GM13976 (cell line): ENCODE measurements at regions not wholly inside any gene's neighbourhood (a gene's known extent, or its start where the extent isn't known, plus 50 kb on each side); places are given as distances from the start of the nearest gene placed in this dataset.
A peak's percentile ranks its signal among the peaks of the same experiment; 100 is the strongest.

Experiments
- DNase-seq: peaks from one replicate; pipeline ENCODE4 v3.0.0; 2012; ENCODE audit warnings: low spot score
- in situ Hi-C: fragments of 300-500 bp; cut with MboI; formaldehyde crosslinking; loops from one replicate; pipeline ENCODE4 v1.12.0; 2022; ENCODE audit warnings: low sequenced_read_pairs, mixed read lengths, inconsistent platforms; ENCODE audit not compliant: unreplicated experiment
- TF ChIP-seq, protein P1 (sequence below): IDR thresholded peaks from 2 replicates; pipeline ENCODE4 v1.5.1; 2012; ENCODE audit warnings: borderline replicate concordance, mild to moderate bottlenecking; ENCODE audit not compliant: insufficient read depth; ENCODE audit errors: extremely low read depth, missing control alignments, control extremely low read depth

DNA sequence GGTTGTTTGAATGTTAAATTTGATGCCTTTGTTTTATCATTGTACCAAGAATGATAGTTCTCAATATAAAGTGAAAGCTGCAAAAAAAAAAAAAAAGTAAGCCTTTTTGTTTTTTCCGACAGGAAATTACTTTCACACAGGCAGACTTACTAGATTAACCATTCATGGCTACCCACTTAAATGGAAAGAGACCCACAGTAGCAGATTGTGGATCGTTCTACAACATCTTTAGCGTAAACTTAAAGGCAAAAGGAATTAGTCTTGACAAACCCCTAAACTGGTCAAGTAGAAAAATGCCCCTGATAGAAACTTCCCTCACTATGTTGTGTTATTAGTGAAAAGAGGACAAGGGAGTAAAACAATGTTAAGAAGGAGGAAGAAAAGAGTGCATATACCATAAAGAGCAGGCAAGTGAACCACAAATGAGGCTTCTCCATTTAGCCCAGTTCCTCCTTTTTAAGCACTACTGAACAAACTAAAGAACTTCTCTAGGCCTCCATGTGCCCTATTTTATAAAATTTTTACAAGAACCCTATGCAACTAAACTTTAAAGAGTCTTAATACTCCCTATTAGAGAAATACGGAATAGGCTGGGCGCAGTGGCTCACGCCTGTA lies 1560.3 kb downstream of the MRPL39 start:
- in situ Hi-C loops, result no loop called here
- no peak for DNase-seq

DNA sequence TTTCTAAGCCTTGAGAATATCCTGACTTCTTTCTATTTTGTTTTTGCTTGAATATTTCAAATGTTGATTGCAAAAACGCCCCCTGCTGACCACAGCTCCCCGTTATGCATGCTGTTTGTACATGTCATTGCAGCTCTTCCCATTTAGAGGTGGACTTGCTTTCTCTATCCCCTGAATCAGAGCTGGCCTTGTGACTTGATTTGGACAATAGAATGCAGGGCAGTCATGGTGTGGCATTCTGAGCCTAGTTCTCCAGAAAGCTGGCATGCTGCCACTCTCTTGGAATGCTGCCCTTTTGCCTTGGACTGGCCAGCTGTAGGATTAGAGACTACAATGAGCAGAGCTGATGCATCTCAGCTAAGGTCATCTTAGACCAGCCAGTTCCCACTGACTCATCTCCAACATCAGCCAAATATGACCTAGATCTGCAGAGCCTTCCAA lies 1561.5 kb downstream of the MRPL39 start:
- in situ Hi-C loops, result no loop called here
- TF ChIP-seq, protein P1, sequence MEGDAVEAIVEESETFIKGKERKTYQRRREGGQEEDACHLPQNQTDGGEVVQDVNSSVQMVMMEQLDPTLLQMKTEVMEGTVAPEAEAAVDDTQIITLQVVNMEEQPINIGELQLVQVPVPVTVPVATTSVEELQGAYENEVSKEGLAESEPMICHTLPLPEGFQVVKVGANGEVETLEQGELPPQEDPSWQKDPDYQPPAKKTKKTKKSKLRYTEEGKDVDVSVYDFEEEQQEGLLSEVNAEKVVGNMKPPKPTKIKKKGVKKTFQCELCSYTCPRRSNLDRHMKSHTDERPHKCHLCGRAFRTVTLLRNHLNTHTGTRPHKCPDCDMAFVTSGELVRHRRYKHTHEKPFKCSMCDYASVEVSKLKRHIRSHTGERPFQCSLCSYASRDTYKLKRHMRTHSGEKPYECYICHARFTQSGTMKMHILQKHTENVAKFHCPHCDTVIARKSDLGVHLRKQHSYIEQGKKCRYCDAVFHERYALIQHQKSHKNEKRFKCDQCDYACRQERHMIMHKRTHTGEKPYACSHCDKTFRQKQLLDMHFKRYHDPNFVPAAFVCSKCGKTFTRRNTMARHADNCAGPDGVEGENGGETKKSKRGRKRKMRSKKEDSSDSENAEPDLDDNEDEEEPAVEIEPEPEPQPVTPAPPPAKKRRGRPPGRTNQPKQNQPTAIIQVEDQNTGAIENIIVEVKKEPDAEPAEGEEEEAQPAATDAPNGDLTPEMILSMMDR, result peak; percentile 8
- DNase-seq, result no peak

More for the DNA sequence above, 1560.3 kb downstream of the MRPL39 start:
- TF ChIP-seq, protein P1, result no peak

DNA sequence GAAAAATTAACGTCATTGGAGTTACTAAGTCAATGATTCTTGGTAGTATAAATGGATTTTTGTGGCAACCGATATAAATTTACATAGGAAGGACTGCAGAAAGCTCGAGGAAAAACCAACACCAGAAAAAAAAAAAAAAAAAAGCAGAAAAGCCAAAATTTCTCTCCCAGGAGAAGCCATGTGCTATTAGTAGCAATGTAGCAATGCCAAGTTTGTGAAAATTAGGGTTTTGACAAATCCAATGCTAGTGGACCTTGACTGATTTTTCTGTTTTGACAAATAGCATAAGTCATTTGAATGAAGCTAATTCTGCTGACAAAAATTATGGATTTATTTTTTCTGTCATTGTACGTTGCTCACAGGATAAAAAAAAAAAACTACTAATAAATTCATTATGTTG lies 1561.9 kb downstream of the MRPL39 start:
- TF ChIP-seq, protein P1, result no peak
- DNase-seq, result no peak
- in situ Hi-C loops, result no loop called here

DNA sequence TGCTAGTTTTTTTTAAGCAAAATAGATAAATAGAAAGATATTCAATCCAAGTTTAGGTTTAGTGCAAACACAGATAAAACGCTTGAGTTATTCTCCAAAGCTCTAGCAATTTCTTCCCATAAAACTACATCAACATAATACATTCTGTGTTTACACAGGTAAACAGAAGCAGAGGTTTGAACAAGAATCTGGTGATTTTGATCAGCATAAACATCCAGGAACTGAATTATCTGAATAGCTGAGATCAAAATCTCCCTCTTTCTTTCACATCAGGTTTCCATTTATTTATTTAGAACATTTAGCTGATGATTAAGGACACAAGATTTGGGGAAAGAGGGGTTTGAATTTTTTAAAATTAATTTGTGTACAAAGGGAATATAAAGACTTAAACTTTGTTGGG lies 1564.6 kb downstream of the MRPL39 start:
- in situ Hi-C loops, result no loop called here
- no peak for DNase-seq
- TF ChIP-seq, protein P1, result no peak

DNA sequence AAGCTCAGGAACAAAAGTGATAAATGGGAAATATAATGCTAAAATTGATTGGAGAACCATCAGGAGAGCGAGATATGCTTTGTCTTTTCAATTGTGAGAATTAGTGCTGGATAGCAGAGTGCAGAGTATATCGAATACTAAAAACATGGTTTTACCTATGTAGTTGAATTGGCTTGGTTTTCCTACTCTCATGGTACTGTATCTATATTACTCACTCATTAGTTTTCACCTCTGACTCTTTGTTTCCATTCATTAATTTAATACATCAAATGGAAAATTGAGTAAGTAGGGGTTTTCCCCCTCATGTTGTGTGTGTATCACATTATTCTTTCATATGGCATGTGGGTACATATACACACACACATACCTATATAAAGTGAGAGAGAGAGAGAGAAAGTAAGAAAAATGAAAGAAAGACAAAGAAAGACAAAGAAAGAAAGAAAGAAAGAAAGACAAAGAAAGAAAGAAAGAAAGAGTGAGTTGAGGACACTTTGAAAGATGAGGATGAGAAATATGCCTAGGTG lies 1574.5 kb downstream of the MRPL39 start:
- TF ChIP-seq, protein P1, result no peak
- in situ Hi-C loops, result no loop called here
- DNase-seq, result no peak

DNA sequence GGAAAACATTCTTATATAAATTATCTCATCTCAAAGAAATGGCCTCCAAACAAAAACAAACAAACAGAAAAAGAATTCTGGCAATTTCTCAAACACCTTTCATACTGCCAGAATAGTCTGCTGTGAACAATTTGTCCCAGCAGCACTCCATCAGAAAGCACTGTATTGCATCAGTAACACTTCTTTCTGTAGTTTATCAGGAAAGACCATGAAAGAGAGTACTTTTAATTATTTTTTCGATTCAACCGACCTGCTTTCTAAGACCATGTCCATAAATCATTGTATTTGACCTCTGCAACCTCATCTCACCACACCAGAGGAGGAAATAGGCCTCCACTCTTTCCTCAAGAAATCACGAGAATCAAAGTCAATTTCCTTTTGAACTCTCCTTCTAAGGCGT lies 1579.9 kb downstream of the MRPL39 start:
- TF ChIP-seq, protein P1, result no peak
- DNase-seq, result no peak
- in situ Hi-C loops, result no loop called here

DNA sequence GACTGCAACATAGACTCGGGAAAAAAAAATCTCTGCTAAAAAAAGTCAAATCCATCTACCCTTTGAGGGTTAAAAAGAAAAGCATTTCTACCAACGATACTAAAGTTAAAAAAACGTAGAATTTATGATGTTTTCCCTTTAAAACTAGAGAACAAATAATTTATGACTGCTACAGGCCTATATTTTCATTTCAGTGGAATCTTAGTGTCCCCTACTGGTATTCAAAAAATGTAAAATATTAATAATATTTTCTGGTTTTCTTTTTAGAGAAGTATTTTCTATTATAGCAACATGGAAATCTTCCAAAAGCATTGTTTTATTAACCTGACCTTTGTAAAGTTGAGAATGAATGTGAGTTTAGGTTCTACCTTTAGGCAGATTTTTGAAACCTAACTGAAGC lies 1582.2 kb downstream of the MRPL39 start:
- DNase-seq, result no peak
- in situ Hi-C loops, result no loop called here

More for the DNA sequence above, 1582.2 kb downstream of the MRPL39 start:
- TF ChIP-seq, protein P1, result no peak
